ENCODE measurements at regions not wholly inside any gene's neighbourhood (a gene's known extent, or its start where the extent isn't known, plus 50 kb on each side); places are given as distances from the start of the nearest gene placed in this dataset.
"Not testable (repeated sequence)": the region's sequence is repeated elsewhere in the genome, so short reads cannot be mapped to it uniquely, and the experiment has no call there.

- no peaks in the 10 kb centered on the region for H3K36me3 ChIP-seq
- no peak overlapping the region for H3K27ac ChIP-seq
- no peak for DNase-seq (ENCODE audit: low spot score)
- ATAC-seq (ENCODE audit: insufficient number of reproducible peaks, low FRiP score, low read depth): no peak
- no peaks in the 10 kb centered on the region for H3K4me1 ChIP-seq (ENCODE audit: control insufficient read depth in 1 of 2, low read depth in 2 of 2)
- TF ChIP-seq CTCF (IDR thresholded peaks at IDR 0.05): no peak
- H3K27me3 ChIP-seq (replicated peaks; ENCODE audit: insufficient read depth): no peaks in the 10 kb centered on the region
- H3K9me3 ChIP-seq: no peaks in the 10 kb centered on the region
- H3K4me3 ChIP-seq: no peak overlapping the region
Observed at GRCh38 chr6:106823058-106823457, 151.5 kb downstream of the CD24 start.

GRCh38 chr6:106820412-106820852 is 154.1 kb downstream of the CD24 start:
- H3K27me3 ChIP-seq (replicated peaks; ENCODE audit: insufficient read depth): no peaks in the 10 kb centered on the region
- H3K27ac ChIP-seq: no peak overlapping the region
- H3K4me3 ChIP-seq: no peak overlapping the region
- H3K9me3 ChIP-seq: no peaks in the 10 kb centered on the region
- no peaks in the 10 kb centered on the region for H3K4me1 ChIP-seq (ENCODE audit: control insufficient read depth in 1 of 2, low read depth in 2 of 2)
- ATAC-seq (ENCODE audit: insufficient number of reproducible peaks, low FRiP score, low read depth): no peak
- no peak for DNase-seq (ENCODE audit: low spot score)
- TF ChIP-seq CTCF (IDR thresholded peaks at IDR 0.05): no peak
- no peaks in the 10 kb centered on the region for H3K36me3 ChIP-seq

GRCh38 chr6:106811088-106811686 is 163.3 kb downstream of the CD24 start:
- TF ChIP-seq CTCF (IDR thresholded peaks at IDR 0.05): no peak
- Histone ChIP-seq H3K4me3 (no peak overlapping the region), H3K27ac (no peak overlapping the region), H3K36me3 (no peaks in the 10 kb centered on the region), H3K4me1 (ENCODE audit: control insufficient read depth in 1 of 2, low read depth in 2 of 2) (no peaks in the 10 kb centered on the region), H3K27me3 (replicated peaks; ENCODE audit: insufficient read depth) (no peaks in the 10 kb centered on the region), H3K9me3 (peaks cover 35% of the 10 kb centered on the region)
- no peak for ATAC-seq (ENCODE audit: insufficient number of reproducible peaks, low FRiP score, low read depth)
- DNase-seq (ENCODE audit: low spot score): no peak

GRCh38 chr6:106808758-106809157 is 165.8 kb downstream of the CD24 start:
- Histone ChIP-seq H3K36me3 (no peaks in the 10 kb centered on the region), H3K4me1 (ENCODE audit: control insufficient read depth in 1 of 2, low read depth in 2 of 2) (no peaks in the 10 kb centered on the region), H3K27ac (no peak overlapping the region), H3K27me3 (replicated peaks; ENCODE audit: insufficient read depth) (no peaks in the 10 kb centered on the region), H3K9me3 (peaks cover 35% of the 10 kb centered on the region), H3K4me3 (no peak overlapping the region)
- DNase-seq (ENCODE audit: low spot score): no peak
- ATAC-seq (ENCODE audit: insufficient number of reproducible peaks, low FRiP score, low read depth): no peak
- TF ChIP-seq CTCF (IDR thresholded peaks at IDR 0.05): no peak

GRCh38 chr6:106807947-106808611 is 166.4 kb downstream of the CD24 start:
- H3K4me3 ChIP-seq: no peak overlapping the region
- H3K36me3 ChIP-seq: no peaks in the 10 kb centered on the region
- no peak for TF ChIP-seq CTCF (IDR thresholded peaks at IDR 0.05)
- H3K27ac ChIP-seq: no peak overlapping the region
- H3K9me3 ChIP-seq: peaks cover 35% of the 10 kb centered on the region
- H3K27me3 ChIP-seq (replicated peaks; ENCODE audit: insufficient read depth): no peaks in the 10 kb centered on the region
- H3K4me1 ChIP-seq (ENCODE audit: control insufficient read depth in 1 of 2, low read depth in 2 of 2): no peaks in the 10 kb centered on the region
- DNase-seq (ENCODE audit: low spot score) (no peak), ATAC-seq (ENCODE audit: insufficient number of reproducible peaks, low FRiP score, low read depth) (no peak)

- not testable (repeated sequence) for H3K4me3 ChIP-seq; H3K36me3 ChIP-seq; DNase-seq (ENCODE audit: low spot score); ATAC-seq (ENCODE audit: insufficient number of reproducible peaks, low FRiP score, low read depth); H3K27ac ChIP-seq; H3K4me1 ChIP-seq (ENCODE audit: control insufficient read depth in 1 of 2, low read depth in 2 of 2); H3K27me3 ChIP-seq (replicated peaks; ENCODE audit: insufficient read depth)
- peaks cover 30% of the 10 kb centered on the region for H3K9me3 ChIP-seq
Observed at GRCh38 chr6:106806253-106806652, 168.3 kb downstream of the CD24 start.
